Hypothalamus (tissue), 51 donors: ENCODE measurements at regions not wholly inside any gene's neighbourhood (a gene's known extent, or its start where the extent isn't known, plus 50 kb on each side); places are given as distances from the start of the nearest gene placed in this dataset.
A peak's percentile ranks its signal among the peaks of the same experiment; 100 is the strongest.
"Not testable (repeated sequence)": the region's sequence is repeated elsewhere in the genome, so short reads cannot be mapped to it uniquely, and the experiment has no call there.

Source experiments
- DNase-seq, 51 donors: peaks; one replicate each; lab custom pipeline; 2025; lab: John Stamatoyannopoulos, UW

GRCh38 chr4:79663865-79664264, 255.8 kb upstream of the GK2 start:
- DNase-seq: no peak

- DNase-seq: no peak
Observed at GRCh38 chr4:79663141-79663540, 255.1 kb upstream of the GK2 start.

- DNase-seq: no peak
Observed at GRCh38 chr4:79662651-79663050, 254.6 kb upstream of the GK2 start.

- DNase-seq: no peak
Observed at GRCh38 chr4:79661196-79661595, 253.2 kb upstream of the GK2 start.

- DNase-seq: not testable (repeated sequence)
Observed at GRCh38 chr4:79659308-79659870, 251.4 kb upstream of the GK2 start.

- DNase-seq: no peak
Observed at GRCh38 chr4:79657379-79657778, 249.4 kb upstream of the GK2 start.

GRCh38 chr4:79653871-79654270, 245.8 kb upstream of the GK2 start:
- no peak for DNase-seq

GRCh38 chr4:79652738-79653137, 244.7 kb upstream of the GK2 start:
- no peak for DNase-seq

GRCh38 chr4:79652232-79652631, 244.2 kb upstream of the GK2 start:
- no peak for DNase-seq

- no peak for DNase-seq
Observed at GRCh38 chr4:79651456-79651855, 243.4 kb upstream of the GK2 start.

GRCh38 chr4:79650794-79651431, 242.9 kb upstream of the GK2 start:
- DNase-seq: no peak

GRCh38 chr4:79650217-79650616, 242.2 kb upstream of the GK2 start:
- DNase-seq: no peak

- DNase-seq: no peak
Observed at GRCh38 chr4:79645942-79646341, 237.9 kb upstream of the GK2 start.

GRCh38 chr4:79638735-79639134, 230.7 kb upstream of the GK2 start:
- no peak for DNase-seq

- no peak for DNase-seq
Observed at GRCh38 chr4:79636991-79637390, 229.0 kb upstream of the GK2 start.

GRCh38 chr4:79634111-79634510, 226.1 kb upstream of the GK2 start:
- DNase-seq: no peak

- no peak for DNase-seq
Observed at GRCh38 chr4:79632114-79632513, 224.1 kb upstream of the GK2 start.

- no peak for DNase-seq
Observed at GRCh38 chr4:79626611-79627010, 218.6 kb upstream of the GK2 start.

GRCh38 chr4:79626101-79626500, 218.1 kb upstream of the GK2 start:
- DNase-seq: no peak

GRCh38 chr4:79625361-79625760, 217.3 kb upstream of the GK2 start:
- DNase-seq: no peak

- peak in 3 of 51 donors; percentile 1 to 17 (median 2) for DNase-seq
Observed at GRCh38 chr4:79623021-79623870, 215.2 kb upstream of the GK2 start.

GRCh38 chr4:79621061-79621460, 213.0 kb upstream of the GK2 start:
- DNase-seq: no peak
